ENCODE measurements at regions not wholly inside any gene's neighbourhood (a gene's known extent, or its start where the extent isn't known, plus 50 kb on each side); places are given as distances from the start of the nearest gene placed in this dataset.

DNA sequence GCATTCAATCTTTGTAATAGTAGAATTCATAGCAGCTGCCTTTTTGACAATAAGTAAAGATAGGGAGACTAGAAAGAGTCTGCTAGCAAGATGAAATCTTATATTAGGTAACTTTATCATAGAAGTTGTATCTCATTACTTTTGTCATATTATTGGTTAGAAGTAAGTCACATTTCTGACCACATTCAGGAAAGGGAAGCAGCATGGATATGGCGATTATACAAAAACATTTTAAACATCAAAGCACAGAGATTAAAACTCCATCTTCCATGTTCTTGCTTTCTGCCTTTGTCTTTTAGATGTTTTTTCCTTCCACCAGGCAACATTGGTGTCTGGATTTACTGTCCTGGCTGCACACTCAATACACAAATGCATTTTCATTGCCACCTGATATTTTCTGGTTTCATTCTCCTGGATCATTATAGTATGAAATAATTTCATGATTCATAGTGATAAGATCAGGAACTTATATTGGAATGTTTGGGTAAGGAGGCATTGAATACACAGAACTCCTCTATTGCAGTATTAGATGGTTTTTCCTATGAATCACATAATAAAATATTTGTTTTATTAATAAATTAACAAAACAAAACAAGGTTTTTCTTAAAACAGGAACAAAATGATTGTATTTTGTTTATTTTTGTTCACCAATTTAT, 1460.3 kb upstream of the CADM2 start:
- Histone ChIP-seq H4K20me1 (ENCODE audit: control insufficient read depth, insufficient read depth, low read depth, low read length) (no peaks in the 10 kb centered on the region), H3K36me3 (ENCODE audit: control insufficient read depth, low read length) (no peaks in the 10 kb centered on the region), H3K27me3 (ENCODE audit: control insufficient read depth, low read length) (no peaks in the 10 kb centered on the region), H3K4me2 (ENCODE audit: low read length) (no peak overlapping the region), H3K9me2 (replicated peaks; ENCODE audit: control insufficient read depth, low read length) (no peaks in the 10 kb centered on the region), H3K9me3 (ENCODE audit: control insufficient read depth, insufficient read depth, low read length) (peaks cover 3% of the 10 kb centered on the region; the same call in 1 of the 2 replicates), H3K79me2 (ENCODE audit: control insufficient read depth, low read length) (no peaks in the 10 kb centered on the region), H3K4me1 (ENCODE audit: control insufficient read depth, low read length) (no peaks in the 10 kb centered on the region), H3K4me3 (ENCODE audit: low read length) (no peak overlapping the region), H3K27ac (ENCODE audit: low read depth, low read length) (no peak overlapping the region), H3F3A (ENCODE audit: control insufficient read depth, insufficient read depth) (no peaks in the 10 kb centered on the region)
- no peak for TF ChIP-seq EZH2phosphoT487 (IDR thresholded peaks at IDR 0.05; ENCODE audit: borderline replicate concordance, low read length)
- TF ChIP-seq, protein P1, sequence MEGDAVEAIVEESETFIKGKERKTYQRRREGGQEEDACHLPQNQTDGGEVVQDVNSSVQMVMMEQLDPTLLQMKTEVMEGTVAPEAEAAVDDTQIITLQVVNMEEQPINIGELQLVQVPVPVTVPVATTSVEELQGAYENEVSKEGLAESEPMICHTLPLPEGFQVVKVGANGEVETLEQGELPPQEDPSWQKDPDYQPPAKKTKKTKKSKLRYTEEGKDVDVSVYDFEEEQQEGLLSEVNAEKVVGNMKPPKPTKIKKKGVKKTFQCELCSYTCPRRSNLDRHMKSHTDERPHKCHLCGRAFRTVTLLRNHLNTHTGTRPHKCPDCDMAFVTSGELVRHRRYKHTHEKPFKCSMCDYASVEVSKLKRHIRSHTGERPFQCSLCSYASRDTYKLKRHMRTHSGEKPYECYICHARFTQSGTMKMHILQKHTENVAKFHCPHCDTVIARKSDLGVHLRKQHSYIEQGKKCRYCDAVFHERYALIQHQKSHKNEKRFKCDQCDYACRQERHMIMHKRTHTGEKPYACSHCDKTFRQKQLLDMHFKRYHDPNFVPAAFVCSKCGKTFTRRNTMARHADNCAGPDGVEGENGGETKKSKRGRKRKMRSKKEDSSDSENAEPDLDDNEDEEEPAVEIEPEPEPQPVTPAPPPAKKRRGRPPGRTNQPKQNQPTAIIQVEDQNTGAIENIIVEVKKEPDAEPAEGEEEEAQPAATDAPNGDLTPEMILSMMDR (IDR thresholded peaks at IDR 0.05; ENCODE audit: low read depth, low read length, poor library complexity, severe bottlenecking) = no peak

DNA sequence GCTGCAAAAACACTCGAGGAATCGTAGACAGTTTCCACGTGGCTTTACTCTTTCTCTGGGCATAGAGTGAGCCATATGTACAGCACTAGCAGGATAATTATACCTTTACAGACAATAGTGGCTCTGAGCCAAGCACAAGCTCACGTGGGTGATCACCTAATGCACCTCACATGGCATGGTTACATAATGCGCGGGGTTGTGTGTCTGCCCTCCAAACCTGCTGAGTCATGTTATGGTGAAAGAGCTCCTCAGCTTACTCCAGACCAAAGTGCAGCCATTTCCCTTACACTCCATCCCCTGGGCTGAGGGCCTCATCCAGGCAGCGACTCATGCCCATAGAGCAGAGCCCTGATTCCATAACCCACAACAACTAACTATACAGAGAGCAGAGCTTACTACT, 1458.4 kb upstream of the CADM2 start:
- H4K20me1 ChIP-seq (ENCODE audit: control insufficient read depth, insufficient read depth, low read depth, low read length) = no peaks in the 10 kb centered on the region
- no peaks in the 10 kb centered on the region for H3K9me2 ChIP-seq (replicated peaks; ENCODE audit: control insufficient read depth, low read length)
- H3K27me3 ChIP-seq (ENCODE audit: control insufficient read depth, low read length) = no peaks in the 10 kb centered on the region
- TF ChIP-seq, protein P1 (IDR thresholded peaks at IDR 0.05; ENCODE audit: low read depth, low read length, poor library complexity, severe bottlenecking) = no peak
- TF ChIP-seq EZH2phosphoT487 (IDR thresholded peaks at IDR 0.05; ENCODE audit: borderline replicate concordance, low read length) = no peak
- no peak overlapping the region for H3K4me3 ChIP-seq (ENCODE audit: low read length)
- H3F3A ChIP-seq (ENCODE audit: control insufficient read depth, insufficient read depth) = no peaks in the 10 kb centered on the region
- H3K27ac ChIP-seq (ENCODE audit: low read depth, low read length) = no peak overlapping the region
- no peaks in the 10 kb centered on the region for H3K4me1 ChIP-seq (ENCODE audit: control insufficient read depth, low read length)
- no peaks in the 10 kb centered on the region for H3K36me3 ChIP-seq (ENCODE audit: control insufficient read depth, low read length)
- peaks cover 3% of the 10 kb centered on the region; the same call in 1 of the 2 replicates for H3K9me3 ChIP-seq (ENCODE audit: control insufficient read depth, insufficient read depth, low read length)
- no peak overlapping the region for H3K4me2 ChIP-seq (ENCODE audit: low read length)
- no peaks in the 10 kb centered on the region for H3K79me2 ChIP-seq (ENCODE audit: control insufficient read depth, low read length)

DNA sequence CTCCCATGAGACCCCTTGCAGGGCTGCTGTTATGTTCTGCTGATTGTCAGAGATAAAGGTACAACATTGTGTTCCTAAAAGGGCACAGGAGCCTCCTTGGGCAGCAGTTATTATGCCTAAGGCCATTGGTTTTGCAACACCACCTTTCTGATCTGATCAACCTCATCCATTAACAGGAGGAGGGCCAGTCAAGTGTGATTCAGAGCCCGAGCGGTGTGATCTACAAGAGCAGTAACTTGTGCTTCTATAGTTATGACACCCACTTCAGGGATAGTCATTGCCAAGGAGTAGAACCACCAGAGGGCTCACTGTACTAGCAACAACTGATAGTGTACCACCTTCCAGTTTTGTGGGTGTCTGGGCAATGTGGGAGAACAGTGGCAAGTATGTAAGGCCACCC, 1457.9 kb upstream of the CADM2 start:
- H3K27me3 ChIP-seq (ENCODE audit: control insufficient read depth, low read length) = no peaks in the 10 kb centered on the region
- peaks cover 3% of the 10 kb centered on the region; the same call in 1 of the 2 replicates for H3K9me3 ChIP-seq (ENCODE audit: control insufficient read depth, insufficient read depth, low read length)
- H3K27ac ChIP-seq (ENCODE audit: low read depth, low read length) = no peak overlapping the region
- H3K9me2 ChIP-seq (replicated peaks; ENCODE audit: control insufficient read depth, low read length) = no peaks in the 10 kb centered on the region
- H3K36me3 ChIP-seq (ENCODE audit: control insufficient read depth, low read length) = no peaks in the 10 kb centered on the region
- H3K4me1 ChIP-seq (ENCODE audit: control insufficient read depth, low read length) = no peaks in the 10 kb centered on the region
- TF ChIP-seq, protein P1 (IDR thresholded peaks at IDR 0.05; ENCODE audit: low read depth, low read length, poor library complexity, severe bottlenecking) = no peak
- TF ChIP-seq EZH2phosphoT487 (IDR thresholded peaks at IDR 0.05; ENCODE audit: borderline replicate concordance, low read length) = no peak
- H3K4me3 ChIP-seq (ENCODE audit: low read length) = no peak overlapping the region
- no peaks in the 10 kb centered on the region for H3K79me2 ChIP-seq (ENCODE audit: control insufficient read depth, low read length)
- H3F3A ChIP-seq (ENCODE audit: control insufficient read depth, insufficient read depth) = no peaks in the 10 kb centered on the region
- no peaks in the 10 kb centered on the region for H4K20me1 ChIP-seq (ENCODE audit: control insufficient read depth, insufficient read depth, low read depth, low read length)
- no peak overlapping the region for H3K4me2 ChIP-seq (ENCODE audit: low read length)

Measured in DOHH2 (cell line).